Liver (tissue), 8 donors: ENCODE measurements at regions not wholly inside any gene's neighbourhood (a gene's known extent, or its start where the extent isn't known, plus 50 kb on each side); places are given as distances from the start of the nearest gene placed in this dataset.

Source experiments
- DNase-seq: peaks from one replicate; pipeline ENCODE4 v3.0.0-alpha.2; 2017; ENCODE audit warnings: low spot score
- H3K27ac ChIP-seq, 2 donors: one replicate each; pipeline ENCODE4 v1.7.0; 2013; ENCODE audit warnings: inconsistent platforms in 2 of 2, low read length in 2 of 2, control low read depth in 1 of 2, low read depth in 1 of 2, mild to moderate bottlenecking in 1 of 2
- H3K27me3 ChIP-seq, 4 donors: one replicate each; pipeline versions ENCODE4 v1.6.1 to v1.7.0; 2013; ENCODE audit warnings: low read length in 3 of 4, inconsistent platforms in 1 of 4, mild to moderate bottlenecking in 1 of 4, moderate library complexity in 1 of 4; ENCODE audit not compliant: control insufficient read depth in 4 of 4, insufficient read depth in 4 of 4
- H3K36me3 ChIP-seq, 4 donors: one replicate each; pipeline versions ENCODE4 v1.6.1 to v1.7.0; 2013; ENCODE audit warnings: low read length in 3 of 4, mild to moderate bottlenecking in 3 of 4, low read depth in 1 of 4, moderate library complexity in 1 of 4; ENCODE audit not compliant: control insufficient read depth in 4 of 4, insufficient read depth in 3 of 4
- H3K4me1 ChIP-seq, 4 donors: one replicate each; pipeline versions ENCODE4 v1.6.1 to v1.7.0; 2013; ENCODE audit warnings: low read length in 3 of 4, mild to moderate bottlenecking in 3 of 4, moderate library complexity in 1 of 4; ENCODE audit not compliant: control insufficient read depth in 4 of 4, insufficient read depth in 4 of 4
- H3K4me3 ChIP-seq, 3 donors: one replicate each; pipeline versions ENCODE4 v1.6.1 to v1.7.0; 2013; ENCODE audit warnings: low read length in 3 of 3, control low read depth in 1 of 3, low read depth in 1 of 3, mild to moderate bottlenecking in 1 of 3
- H3K9ac ChIP-seq, 2 donors: one replicate each; pipeline ENCODE4 v1.7.0; 2013; ENCODE audit warnings: low read length in 2 of 2, mild to moderate bottlenecking in 2 of 2, moderate library complexity in 2 of 2, control low read depth in 1 of 2, low read depth in 1 of 2
- H3K9me3 ChIP-seq, 4 donors: one replicate each; pipeline versions ENCODE4 v1.6.1 to v1.7.0; 2013; ENCODE audit warnings: low read length in 3 of 4; ENCODE audit not compliant: control insufficient read depth in 4 of 4
- CTCF ChIP-seq: fragments of 150-350 bp; IDR thresholded peaks from 2 replicates; pipeline ENCODE4 v1.5.1; 2017; ENCODE audit warnings: improper control_type of control experiment, low read depth, low read length; ENCODE audit not compliant: missing input control
- EGR1 ChIP-seq, 2 donors: IDR thresholded peaks; 2 replicates each; pipeline ENCODE4 v1.6.1; 2016 to 2018; ENCODE audit warnings: antibody characterized with exemption in 2 of 2, low read depth in 2 of 2
- FOXA1 ChIP-seq: IDR thresholded peaks from 2 replicates; pipeline ENCODE4 v1.6.1; 2016; ENCODE audit warnings: antibody characterized with exemption
- GABPA ChIP-seq, 2 donors: IDR thresholded peaks in 1 of 2; conservative IDR thresholded peaks in 1 of 2; 2 replicates each; pipeline ENCODE4 v1.6.1; 2016; ENCODE audit warnings: antibody characterized with exemption in 2 of 2, mild to moderate bottlenecking in 1 of 2, moderate library complexity in 1 of 2
- HNF4A ChIP-seq, 2 donors: conservative IDR thresholded peaks; 2 replicates each; pipeline ENCODE4 v1.6.1; 2016; ENCODE audit warnings: antibody characterized with exemption in 2 of 2, mild to moderate bottlenecking in 2 of 2
- HNF4G ChIP-seq: IDR thresholded peaks from 2 replicates; pipeline ENCODE4 v1.6.1; 2016; ENCODE audit warnings: antibody characterized with exemption
- JUND ChIP-seq, 2 donors: IDR thresholded peaks; 2 replicates each; pipeline ENCODE4 v1.6.1; 2016; ENCODE audit warnings: antibody characterized with exemption in 2 of 2
- MAX ChIP-seq: IDR thresholded peaks from 2 replicates; pipeline ENCODE4 v1.6.1; 2016; ENCODE audit warnings: antibody characterized with exemption
- NR2F2 ChIP-seq: IDR thresholded peaks from 2 replicates; pipeline ENCODE4 v1.6.1; 2016; ENCODE audit warnings: antibody characterized with exemption
- REST ChIP-seq: IDR thresholded peaks from 2 replicates; pipeline ENCODE4 v1.6.1; 2016; ENCODE audit warnings: antibody characterized with exemption, mild to moderate bottlenecking
- RXRA ChIP-seq, 2 donors: IDR thresholded peaks; 2 replicates each; pipeline ENCODE4 v1.6.1; 2017 to 2018; ENCODE audit warnings: antibody characterized with exemption in 2 of 2, mild to moderate bottlenecking in 1 of 2
- SP1 ChIP-seq: IDR thresholded peaks from 2 replicates; pipeline ENCODE4 v1.6.1; 2018; ENCODE audit warnings: antibody characterized with exemption, mild to moderate bottlenecking
- TAF1 ChIP-seq: conservative IDR thresholded peaks from 2 replicates; pipeline ENCODE4 v1.6.1; 2016; ENCODE audit warnings: antibody characterized with exemption, mild to moderate bottlenecking
- YY1 ChIP-seq: IDR thresholded peaks from 2 replicates; pipeline ENCODE4 v1.6.1; 2016; ENCODE audit warnings: antibody characterized with exemption, mild to moderate bottlenecking
- ZBTB33 ChIP-seq: IDR thresholded peaks from 2 replicates; pipeline ENCODE4 v1.6.1; 2016; ENCODE audit warnings: antibody characterized with exemption
- WGBS: extraction: QIAGEN DNeasy Blood & Tissue Kit; methylation state at CpG from one replicate; pipeline ENCODE4 v1.1.7; 2013; 5-methylcytosine and 5-hydroxymethylcytosine counted together
- donor health status: healthy.
- donor health status: healthy.
- donor health status: healthy.
- donor health status: healthy.
- donor health status: healthy.

- TF ChIP-seq CTCF (no peak), JUND (IDR thresholded peaks at IDR 0.05) (no peak)
These were observed 126.6 kb upstream of the BET1 start (continued) for GRCh38 chr7:94130716-94131115.

GRCh38 chr7:94133460-94133859, 129.3 kb upstream of the BET1 start:
- no peak overlapping the region for H3K9ac ChIP-seq
- no peaks in the 10 kb centered on the region for H3K4me1 ChIP-seq
- no peak for DNase-seq
- H3K27me3 ChIP-seq: peaks cover 0 to 3% (median 0%) of the 10 kb centered on the region in 4 donors
- WGBS: 54% methylated on average over 4 of the region's 4 CpGs
- TF ChIP-seq TAF1 (no peak), HNF4A (conservative IDR thresholded peaks at IDR 0.05) (no peak), FOXA1 (no peak), MAX (no peak), NR2F2 (no peak), EGR1 (IDR thresholded peaks at IDR 0.05; ENCODE audit: low read depth in 2 of 2) (no peak), YY1 (no peak), CTCF (no peak), SP1 (no peak)
- no peak overlapping the region for H3K4me3 ChIP-seq
- no peaks in the 10 kb centered on the region for H3K9me3 ChIP-seq
- no peaks in the 10 kb centered on the region for H3K36me3 ChIP-seq
- H3K27ac ChIP-seq: no peak overlapping the region

GRCh38 chr7:94135180-94135579, 131.0 kb upstream of the BET1 start:
- no peaks in the 10 kb centered on the region for H3K36me3 ChIP-seq
- DNase-seq: no peak
- H3K27ac ChIP-seq: no peak overlapping the region
- no peak overlapping the region for H3K9ac ChIP-seq
- no peak for TF ChIP-seq HNF4G
- no peak for TF ChIP-seq CTCF
- no peak for TF ChIP-seq TAF1
- TF ChIP-seq SP1: no peak
- no peak for TF ChIP-seq YY1
- TF ChIP-seq REST: no peak
- TF ChIP-seq NR2F2: no peak
- no peak for TF ChIP-seq GABPA (IDR thresholded peaks at IDR 0.05 in 1 of 2, conservative IDR thresholded peaks at IDR 0.05 in 1 of 2)
- no peak for TF ChIP-seq ZBTB33
- TF ChIP-seq HNF4A (conservative IDR thresholded peaks at IDR 0.05): no peak
- TF ChIP-seq RXRA (IDR thresholded peaks at IDR 0.05): no peak
- 50% methylated on average over 1 of the region's 1 CpG for WGBS
- no peak overlapping the region for H3K4me3 ChIP-seq
- H3K4me1 ChIP-seq: no peaks in the 10 kb centered on the region
- H3K27me3 ChIP-seq: peaks cover 0 to 4% (median 1%) of the 10 kb centered on the region in 4 donors
- no peaks in the 10 kb centered on the region for H3K9me3 ChIP-seq
